HL-60/S4 treated with retinoic acid at 250 ng/mL for 4 days and 3 days (cell line): ENCODE measurements at regions not wholly inside any gene's neighbourhood (a gene's known extent, or its start where the extent isn't known, plus 50 kb on each side); places are given as distances from the start of the nearest gene placed in this dataset.

Experiments used
- in situ Hi-C: fragments of 300-500 bp; cut with MboI; formaldehyde crosslinking; loops from 2 replicates; pipeline ENCODE4 v1.7.0; 2022; ENCODE audit warnings: low sequenced_read_pairs

GRCh38 chr1:70874818-70875217 is 172.8 kb downstream of the PTGER3 start:
- in situ Hi-C loops = no loop called here

GRCh38 chr1:70877343-70877742 is 170.3 kb downstream of the PTGER3 start:
- in situ Hi-C loops = no loop called here

GRCh38 chr1:70887936-70888335 is 159.7 kb downstream of the PTGER3 start:
- in situ Hi-C loops = no loop called here

GRCh38 chr1:70888722-70889121 is 158.9 kb downstream of the PTGER3 start:
- in situ Hi-C loops = no loop called here

GRCh38 chr1:70890408-70890807 is 157.2 kb downstream of the PTGER3 start:
- in situ Hi-C loops = no loop called here

GRCh38 chr1:70891051-70891843 is 156.4 kb downstream of the PTGER3 start:
- in situ Hi-C loops = no loop called here

- in situ Hi-C loops = no loop called here
Observed at GRCh38 chr1:70892140-70892539, 155.5 kb downstream of the PTGER3 start.

- in situ Hi-C loops = no loop called here
Observed at GRCh38 chr1:70892930-70893329, 154.7 kb downstream of the PTGER3 start.

- in situ Hi-C loops = no loop called here
Observed at GRCh38 chr1:70893381-70893780, 154.2 kb downstream of the PTGER3 start.

GRCh38 chr1:70895531-70895930 is 152.1 kb downstream of the PTGER3 start:
- in situ Hi-C loops = no loop called here

GRCh38 chr1:70896224-70896623 is 151.4 kb downstream of the PTGER3 start:
- in situ Hi-C loops = no loop called here

- in situ Hi-C loops = no loop called here
Observed at GRCh38 chr1:70897273-70897672, 150.3 kb downstream of the PTGER3 start.

- in situ Hi-C loops = no loop called here
Observed at GRCh38 chr1:70899735-70900134, 147.9 kb downstream of the PTGER3 start.

GRCh38 chr1:70902211-70902610 is 145.4 kb downstream of the PTGER3 start:
- in situ Hi-C loops = no loop called here

- in situ Hi-C loops = no loop called here
Observed at GRCh38 chr1:70906800-70907199, 140.8 kb downstream of the PTGER3 start.

- in situ Hi-C loops = no loop called here
Observed at GRCh38 chr1:70907563-70908310, 139.9 kb downstream of the PTGER3 start.

- in situ Hi-C loops = no loop called here
Observed at GRCh38 chr1:70909262-70909822, 138.3 kb downstream of the PTGER3 start.

GRCh38 chr1:70910013-70910412 is 137.6 kb downstream of the PTGER3 start:
- in situ Hi-C loops = no loop called here

- in situ Hi-C loops = no loop called here
Observed at GRCh38 chr1:70911861-70912260, 135.8 kb downstream of the PTGER3 start.

GRCh38 chr1:70914224-70914623 is 133.4 kb downstream of the PTGER3 start:
- in situ Hi-C loops = no loop called here

- in situ Hi-C loops = no loop called here
Observed at GRCh38 chr1:70915258-70916033, 132.2 kb downstream of the PTGER3 start.
